GM21723 (cell line): ENCODE measurements at regions not wholly inside any gene's neighbourhood (a gene's known extent, or its start where the extent isn't known, plus 50 kb on each side); places are given as distances from the start of the nearest gene placed in this dataset.
"Not testable (repeated sequence)": the region's sequence is repeated elsewhere in the genome, so short reads cannot be mapped to it uniquely, and the experiment has no call there.

Experiments used
- ATAC-seq: cut with Tn5 transposase; IDR thresholded peaks from one replicate; pipeline ENCODE4 v1.9.1; 2021; ENCODE audit warnings: mild to moderate bottlenecking, moderate library complexity; ENCODE audit not compliant: unreplicated experiment

GRCh38 chr11:16542353-16542752, 186.0 kb upstream of the SOX6 start:
- ATAC-seq = no peak

GRCh38 chr11:16536513-16536912, 180.2 kb upstream of the SOX6 start:
- ATAC-seq = no peak

- no peak for ATAC-seq
Measured at GRCh38 chr11:16528639-16529038, 172.3 kb upstream of the SOX6 start.

- ATAC-seq = no peak
Measured at GRCh38 chr11:16527525-16528246, 171.3 kb upstream of the SOX6 start.

- ATAC-seq = no peak
Measured at GRCh38 chr11:16526947-16527346, 170.6 kb upstream of the SOX6 start.

GRCh38 chr11:16520713-16521112, 164.4 kb upstream of the SOX6 start:
- ATAC-seq = not testable (repeated sequence)

GRCh38 chr11:16512899-16513241, 156.5 kb upstream of the SOX6 start:
- peak; percentile 93 for ATAC-seq

GRCh38 chr11:16512198-16512898, 156.0 kb upstream of the SOX6 start:
- ATAC-seq = no peak

- ATAC-seq = no peak
Measured at GRCh38 chr11:16511116-16512114, 155.1 kb upstream of the SOX6 start.

GRCh38 chr11:16505481-16505880, 149.1 kb upstream of the SOX6 start:
- no peak for ATAC-seq

- ATAC-seq = not testable (repeated sequence)
Measured at GRCh38 chr11:16503891-16504290, 147.5 kb upstream of the SOX6 start.

- no peak for ATAC-seq
Measured at GRCh38 chr11:16494918-16495691, 138.8 kb upstream of the SOX6 start.

GRCh38 chr11:16484434-16484833, 128.1 kb upstream of the SOX6 start:
- no peak for ATAC-seq

- no peak for ATAC-seq
Measured at GRCh38 chr11:16474659-16475058, 118.3 kb upstream of the SOX6 start.

- no peak for ATAC-seq
Measured at GRCh38 chr11:16469968-16470367, 113.6 kb upstream of the SOX6 start.

- no peak for ATAC-seq
Measured at GRCh38 chr11:16468735-16469453, 112.5 kb upstream of the SOX6 start.

- ATAC-seq = no peak
Measured at GRCh38 chr11:16460508-16460907, 104.2 kb upstream of the SOX6 start.

GRCh38 chr11:16456366-16456765, 100.0 kb upstream of the SOX6 start:
- ATAC-seq = no peak

GRCh38 chr11:16454289-16454863, 98.0 kb upstream of the SOX6 start:
- ATAC-seq = no peak
